K562 (cell line): ENCODE measurements at regions not wholly inside any gene's neighbourhood (a gene's known extent, or its start where the extent isn't known, plus 50 kb on each side); places are given as distances from the start of the nearest gene placed in this dataset.

ENCODE experiments used
- EGR1 ChIP-seq: fragments of 450-650 bp; conservative IDR thresholded peaks from 2 replicates; pipeline ENCODE4 v1.6.1; 2017; ENCODE audit warnings: mild to moderate bottlenecking
- EZH2 ChIP-seq: IDR thresholded peaks from 2 replicates; pipeline ENCODE4 v1.6.1; 2012; ENCODE audit warnings: low read depth, mild to moderate bottlenecking, inconsistent platforms, low read length, borderline replicate concordance
- FOXK2 ChIP-seq, 2 experiments: fragments of 450-650 bp; IDR thresholded peaks in 1 of 2; conservative IDR thresholded peaks in 1 of 2; 2 replicates each; pipeline ENCODE4 v1.6.1; 2016; ENCODE audit warnings: low read depth in 2 of 2, mild to moderate bottlenecking in 1 of 2
- KDM1A ChIP-seq, 2 experiments: fragments of 450-650 bp; IDR thresholded peaks; 2 replicates each; pipeline ENCODE4 v1.6.1; 2016; ENCODE audit warnings: mild to moderate bottlenecking in 2 of 2
- KLF16 ChIP-seq: IDR thresholded peaks from 2 replicates; pipeline ENCODE4 v1.6.1; 2016; ENCODE audit warnings: antibody characterized with exemption
- SIX5 ChIP-seq, 2 experiments: IDR thresholded peaks; 2 replicates each; pipeline ENCODE4 v1.6.1; 2011; ENCODE audit warnings: low read length in 2 of 2, borderline replicate concordance in 1 of 2, low read depth in 1 of 2, mild to moderate bottlenecking in 1 of 2, moderate library complexity in 1 of 2; ENCODE audit not compliant: insufficient read depth in 1 of 2
- ZNF318 ChIP-seq, 2 experiments: fragments of 450-650 bp; IDR thresholded peaks; 2 replicates each; pipeline ENCODE4 v1.6.1; 2016; ENCODE audit warnings: mild to moderate bottlenecking in 2 of 2, borderline replicate concordance in 1 of 2, low read depth in 1 of 2, moderate library complexity in 1 of 2
- ZNF449 ChIP-seq: fragments of 250-450 bp; sonication (Bioruptor Pico); IDR thresholded peaks from 2 replicates; pipeline ENCODE4 v1.8.0; 2022; ENCODE audit warnings: moderate library complexity, mild to moderate bottlenecking, inconsistent platforms
- TF ChIP-seq, protein P1 (sequence below): sonication (generic); formaldehyde crosslinking; IDR thresholded peaks from 2 replicates; pipeline ENCODE4 v1.8.1; 2022; ENCODE audit warnings: missing genetic modification reagents

DNA sequence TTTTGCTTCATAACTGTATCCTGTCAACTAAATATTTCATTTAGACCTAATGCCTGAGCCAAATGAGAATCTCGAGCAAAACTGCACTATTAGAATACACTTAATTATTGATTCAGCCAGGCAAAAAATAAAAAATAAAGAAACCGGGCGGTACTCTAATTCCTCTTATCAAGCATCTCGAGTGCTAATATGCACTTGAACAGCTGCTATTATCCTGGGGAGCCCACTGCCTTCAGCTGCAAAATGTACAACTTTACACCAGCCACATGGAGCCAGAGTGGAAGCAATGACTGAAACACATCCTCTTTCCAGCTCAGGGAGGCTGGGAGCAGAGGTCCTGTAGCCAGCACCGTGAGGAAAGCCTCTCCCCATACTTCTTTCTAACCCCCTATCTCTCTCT lies 390.0 kb upstream of the CADM1 start:
- TF ChIP-seq KLF16 (no peak), ZNF449 (CRISPR knock-in tag) (no peak), SIX5 (IDR thresholded peaks at IDR 0.05; ENCODE audit: borderline replicate concordance in 1 of 2, insufficient read depth in 1 of 2, low read depth in 1 of 2, low read length in 2 of 2) (no peak), ZNF318 (IDR thresholded peaks at IDR 0.05; ENCODE audit: borderline replicate concordance in 1 of 2, low read depth in 1 of 2) (no peak), FOXK2 (conservative IDR thresholded peaks at IDR 0.05 in 1 of 2, IDR thresholded peaks at IDR 0.05 in 1 of 2; ENCODE audit: low read depth in 2 of 2) (no peak), KDM1A (IDR thresholded peaks at IDR 0.05) (no peak), EZH2 (no peak), EGR1 (no peak)
- TF ChIP-seq, protein P1, sequence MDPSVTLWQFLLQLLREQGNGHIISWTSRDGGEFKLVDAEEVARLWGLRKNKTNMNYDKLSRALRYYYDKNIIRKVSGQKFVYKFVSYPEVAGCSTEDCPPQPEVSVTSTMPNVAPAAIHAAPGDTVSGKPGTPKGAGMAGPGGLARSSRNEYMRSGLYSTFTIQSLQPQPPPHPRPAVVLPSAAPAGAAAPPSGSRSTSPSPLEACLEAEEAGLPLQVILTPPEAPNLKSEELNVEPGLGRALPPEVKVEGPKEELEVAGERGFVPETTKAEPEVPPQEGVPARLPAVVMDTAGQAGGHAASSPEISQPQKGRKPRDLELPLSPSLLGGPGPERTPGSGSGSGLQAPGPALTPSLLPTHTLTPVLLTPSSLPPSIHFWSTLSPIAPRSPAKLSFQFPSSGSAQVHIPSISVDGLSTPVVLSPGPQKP (CRISPR knock-in tag), result no peak
